Activated CD4-positive, alpha-beta T cell treated with anti-CD3 and anti-CD28 coated beads, Interleukin-2, amount 10 ng/mL, durations not matched to agents 24 days and 14 days (primary cell): ENCODE measurements at regions not wholly inside any gene's neighbourhood (a gene's known extent, or its start where the extent isn't known, plus 50 kb on each side); places are given as distances from the start of the nearest gene placed in this dataset.

Source experiments
- DNase-seq: peaks from one replicate; pipeline ENCODE4 v3.0.0; 2022
- H3K27ac Mint-ChIP-seq: one replicate; pipeline ENCODE4 v1.8.0; 2022; ENCODE audit warnings: mild to moderate bottlenecking, mixed read lengths
- H3K27me3 Mint-ChIP-seq: one replicate; pipeline ENCODE4 v1.8.0; 2022; ENCODE audit warnings: mixed read lengths
- H3K36me3 Mint-ChIP-seq: one replicate; pipeline ENCODE4 v1.8.0; 2022; ENCODE audit warnings: low read depth, mild to moderate bottlenecking, mixed read lengths
- H3K4me1 Mint-ChIP-seq: one replicate; pipeline ENCODE4 v1.8.0; 2021; ENCODE audit warnings: mixed read lengths
- H3K4me3 Mint-ChIP-seq: one replicate; pipeline ENCODE4 v1.8.0; 2022; ENCODE audit warnings: mild to moderate bottlenecking, moderate library complexity, mixed read lengths
- H3K9me3 Mint-ChIP-seq: one replicate; pipeline ENCODE4 v1.8.0; 2021; ENCODE audit warnings: mixed read lengths
- intact Hi-C: fragments of 100-400 bp; cut with micrococcal nuclease; formaldehyde crosslinking; loops from one replicate; pipeline ENCODE4 v1.15.1; 2023

- H3K27me3 Mint-ChIP-seq = peaks cover 5% of the 10 kb centered on the region
Observed at GRCh38 chr15:67892559-67893377, 52.9 kb upstream of the RNU6-1 start.

GRCh38 chr15:67895237-67895636 lies 55.4 kb upstream of the RNU6-1 start:
- H3K9me3 Mint-ChIP-seq = peaks cover 7% of the 10 kb centered on the region

More at GRCh38 chr15:67892559-67893377, 52.9 kb upstream of the RNU6-1 start:
- DNase-seq = no peak
- no peak overlapping the region for H3K4me3 Mint-ChIP-seq
- intact Hi-C loops = no loop called here
- peaks cover 15% of the 10 kb centered on the region for H3K9me3 Mint-ChIP-seq
- no peaks in the 10 kb centered on the region for H3K36me3 Mint-ChIP-seq
- no peak overlapping the region for H3K27ac Mint-ChIP-seq
- H3K4me1 Mint-ChIP-seq = peaks cover 7% of the 10 kb centered on the region

GRCh38 chr15:67897646-67898339 lies 57.9 kb upstream of the RNU6-1 start:
- intact Hi-C loops = no loop called here

More at GRCh38 chr15:67895237-67895636, 55.4 kb upstream of the RNU6-1 start:
- no peak overlapping the region for H3K27ac Mint-ChIP-seq
- H3K27me3 Mint-ChIP-seq = no peaks in the 10 kb centered on the region
- DNase-seq = no peak
- H3K4me3 Mint-ChIP-seq = no peak overlapping the region
- intact Hi-C loops = no loop called here
- H3K4me1 Mint-ChIP-seq = no peaks in the 10 kb centered on the region
- H3K36me3 Mint-ChIP-seq = no peaks in the 10 kb centered on the region

GRCh38 chr15:67899596-67900283 lies 59.9 kb upstream of the RNU6-1 start:
- no peaks in the 10 kb centered on the region for H3K36me3 Mint-ChIP-seq
- H3K4me3 Mint-ChIP-seq = no peak overlapping the region
- H3K9me3 Mint-ChIP-seq = no peaks in the 10 kb centered on the region
- DNase-seq = no peak
- intact Hi-C loops = no loop called here
- H3K4me1 Mint-ChIP-seq = no peaks in the 10 kb centered on the region
- H3K27ac Mint-ChIP-seq = no peak overlapping the region
- H3K27me3 Mint-ChIP-seq = peaks cover 4% of the 10 kb centered on the region

More at GRCh38 chr15:67897646-67898339, 57.9 kb upstream of the RNU6-1 start:
- H3K27ac Mint-ChIP-seq = no peak overlapping the region
- H3K9me3 Mint-ChIP-seq = no peaks in the 10 kb centered on the region
- H3K4me3 Mint-ChIP-seq = no peak overlapping the region
- DNase-seq = no peak
- no peaks in the 10 kb centered on the region for H3K4me1 Mint-ChIP-seq
- peaks cover under 1% of the 10 kb centered on the region for H3K27me3 Mint-ChIP-seq
- H3K36me3 Mint-ChIP-seq = no peaks in the 10 kb centered on the region

- DNase-seq = no peak
- no peaks in the 10 kb centered on the region for H3K9me3 Mint-ChIP-seq
- H3K27me3 Mint-ChIP-seq = peaks cover 7% of the 10 kb centered on the region
- intact Hi-C loops = no loop called here
- no peak overlapping the region for H3K27ac Mint-ChIP-seq
- no peaks in the 10 kb centered on the region for H3K4me1 Mint-ChIP-seq
- no peak overlapping the region for H3K4me3 Mint-ChIP-seq
- H3K36me3 Mint-ChIP-seq = no peaks in the 10 kb centered on the region
Observed at GRCh38 chr15:67900621-67901147, 60.8 kb upstream of the RNU6-1 start.

GRCh38 chr15:67901922-67902321 lies 62.1 kb upstream of the RNU6-1 start:
- no peaks in the 10 kb centered on the region for H3K4me1 Mint-ChIP-seq

GRCh38 chr15:67902579-67903009 lies 62.7 kb upstream of the RNU6-1 start:
- no peak overlapping the region for H3K27ac Mint-ChIP-seq
- no peaks in the 10 kb centered on the region for H3K4me1 Mint-ChIP-seq
- no peaks in the 10 kb centered on the region for H3K36me3 Mint-ChIP-seq
- intact Hi-C loops = no loop called here
- H3K4me3 Mint-ChIP-seq = no peak overlapping the region
- peaks cover 14% of the 10 kb centered on the region for H3K27me3 Mint-ChIP-seq
- no peak for DNase-seq
- peaks cover 6% of the 10 kb centered on the region for H3K9me3 Mint-ChIP-seq

More at GRCh38 chr15:67901922-67902321, 62.1 kb upstream of the RNU6-1 start:
- Mint-ChIP-seq H3K4me3 (no peak overlapping the region), H3K36me3 (no peaks in the 10 kb centered on the region), H3K27ac (no peak overlapping the region), H3K9me3 (peaks cover 5% of the 10 kb centered on the region), H3K27me3 (peaks cover 14% of the 10 kb centered on the region)
- no peak for DNase-seq
- intact Hi-C loops = no loop called here

GRCh38 chr15:67903708-67904107 lies 63.9 kb upstream of the RNU6-1 start:
- H3K4me1 Mint-ChIP-seq = no peaks in the 10 kb centered on the region
- H3K9me3 Mint-ChIP-seq = peaks cover 12% of the 10 kb centered on the region
- no peak overlapping the region for H3K4me3 Mint-ChIP-seq
- H3K27me3 Mint-ChIP-seq = peaks cover 14% of the 10 kb centered on the region
- H3K36me3 Mint-ChIP-seq = no peaks in the 10 kb centered on the region
- no peak overlapping the region for H3K27ac Mint-ChIP-seq
- intact Hi-C loops = no loop called here
- DNase-seq = no peak

GRCh38 chr15:67905628-67906027 lies 65.8 kb upstream of the RNU6-1 start:
- Mint-ChIP-seq H3K27ac (no peak overlapping the region), H3K27me3 (peaks cover 14% of the 10 kb centered on the region), H3K36me3 (no peaks in the 10 kb centered on the region), H3K9me3 (peaks cover 25% of the 10 kb centered on the region), H3K4me1 (no peaks in the 10 kb centered on the region), H3K4me3 (no peak overlapping the region)
- intact Hi-C loops = no loop called here
- DNase-seq = no peak

- intact Hi-C loops = no loop called here
- H3K27ac Mint-ChIP-seq = no peak overlapping the region
- no peaks in the 10 kb centered on the region for H3K36me3 Mint-ChIP-seq
- H3K27me3 Mint-ChIP-seq = peaks cover 14% of the 10 kb centered on the region
- H3K9me3 Mint-ChIP-seq = peaks cover 28% of the 10 kb centered on the region
- no peak overlapping the region for H3K4me3 Mint-ChIP-seq
- no peak for DNase-seq
- H3K4me1 Mint-ChIP-seq = no peaks in the 10 kb centered on the region
Observed at GRCh38 chr15:67906382-67906781, 66.5 kb upstream of the RNU6-1 start.

GRCh38 chr15:67907184-67907723 lies 67.4 kb upstream of the RNU6-1 start:
- Mint-ChIP-seq H3K4me1 (peaks cover 3% of the 10 kb centered on the region), H3K9me3 (peaks cover 28% of the 10 kb centered on the region), H3K4me3 (no peak overlapping the region), H3K27me3 (peaks cover 14% of the 10 kb centered on the region), H3K36me3 (no peaks in the 10 kb centered on the region), H3K27ac (no peak overlapping the region)
- no peak for DNase-seq
- intact Hi-C loops = no loop called here

GRCh38 chr15:67908756-67909155 lies 68.9 kb upstream of the RNU6-1 start:
- H3K27me3 Mint-ChIP-seq = peaks cover 14% of the 10 kb centered on the region
- H3K27ac Mint-ChIP-seq = no peak overlapping the region
- no peaks in the 10 kb centered on the region for H3K36me3 Mint-ChIP-seq
- no peak overlapping the region for H3K4me3 Mint-ChIP-seq
- intact Hi-C loops = no loop called here
- peaks cover 28% of the 10 kb centered on the region for H3K9me3 Mint-ChIP-seq
- H3K4me1 Mint-ChIP-seq = peaks cover 3% of the 10 kb centered on the region
- DNase-seq = no peak

- Mint-ChIP-seq H3K4me1 (peaks cover 3% of the 10 kb centered on the region), H3K9me3 (peaks cover 26% of the 10 kb centered on the region), H3K36me3 (no peaks in the 10 kb centered on the region), H3K4me3 (no peak overlapping the region), H3K27me3 (peaks cover 7% of the 10 kb centered on the region), H3K27ac (no peak overlapping the region)
- DNase-seq = no peak
- intact Hi-C loops = no loop called here
Observed at GRCh38 chr15:67911727-67912126, 71.9 kb upstream of the RNU6-1 start.
